ENCODE measurements at regions not wholly inside any gene's neighbourhood (a gene's known extent, or its start where the extent isn't known, plus 50 kb on each side); places are given as distances from the start of the nearest gene placed in this dataset.

DNA sequence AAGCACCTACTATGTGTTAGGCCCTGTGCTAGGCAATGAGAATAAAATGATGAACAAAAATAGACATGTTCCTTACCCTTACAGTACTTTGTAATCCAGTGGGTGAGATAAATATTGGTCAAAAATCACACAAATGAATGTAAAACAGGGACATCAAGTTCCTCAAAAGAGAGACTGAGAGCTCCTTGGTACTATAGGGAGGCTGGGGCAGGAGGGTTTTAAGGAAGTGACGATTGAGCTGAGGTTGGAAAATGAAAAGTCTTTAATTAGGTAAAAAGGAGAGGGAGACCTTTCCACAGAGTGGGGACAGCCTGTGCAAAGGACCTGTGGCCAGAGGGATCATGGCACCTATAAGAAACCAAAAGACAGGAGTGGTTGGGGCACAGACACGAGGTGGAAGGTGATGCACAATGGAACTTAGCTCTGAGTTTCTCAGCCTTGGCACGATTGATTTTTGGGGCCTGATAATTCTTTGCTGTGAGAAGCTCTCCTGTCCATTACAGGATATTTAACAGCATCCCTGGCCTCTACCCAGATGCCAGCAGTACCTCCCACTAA is 140.3 kb downstream of the CEP57L1 start (continued):
- TF ChIP-seq, protein P1, sequence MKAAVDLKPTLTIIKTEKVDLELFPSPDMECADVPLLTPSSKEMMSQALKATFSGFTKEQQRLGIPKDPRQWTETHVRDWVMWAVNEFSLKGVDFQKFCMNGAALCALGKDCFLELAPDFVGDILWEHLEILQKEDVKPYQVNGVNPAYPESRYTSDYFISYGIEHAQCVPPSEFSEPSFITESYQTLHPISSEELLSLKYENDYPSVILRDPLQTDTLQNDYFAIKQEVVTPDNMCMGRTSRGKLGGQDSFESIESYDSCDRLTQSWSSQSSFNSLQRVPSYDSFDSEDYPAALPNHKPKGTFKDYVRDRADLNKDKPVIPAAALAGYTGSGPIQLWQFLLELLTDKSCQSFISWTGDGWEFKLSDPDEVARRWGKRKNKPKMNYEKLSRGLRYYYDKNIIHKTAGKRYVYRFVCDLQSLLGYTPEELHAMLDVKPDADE (IDR thresholded peaks at IDR 0.05), result no peak
- TF ChIP-seq EZH2phosphoT487 (IDR thresholded peaks at IDR 0.05; ENCODE audit: unreplicated experiment), result no peak
- TF ChIP-seq, protein P2, sequence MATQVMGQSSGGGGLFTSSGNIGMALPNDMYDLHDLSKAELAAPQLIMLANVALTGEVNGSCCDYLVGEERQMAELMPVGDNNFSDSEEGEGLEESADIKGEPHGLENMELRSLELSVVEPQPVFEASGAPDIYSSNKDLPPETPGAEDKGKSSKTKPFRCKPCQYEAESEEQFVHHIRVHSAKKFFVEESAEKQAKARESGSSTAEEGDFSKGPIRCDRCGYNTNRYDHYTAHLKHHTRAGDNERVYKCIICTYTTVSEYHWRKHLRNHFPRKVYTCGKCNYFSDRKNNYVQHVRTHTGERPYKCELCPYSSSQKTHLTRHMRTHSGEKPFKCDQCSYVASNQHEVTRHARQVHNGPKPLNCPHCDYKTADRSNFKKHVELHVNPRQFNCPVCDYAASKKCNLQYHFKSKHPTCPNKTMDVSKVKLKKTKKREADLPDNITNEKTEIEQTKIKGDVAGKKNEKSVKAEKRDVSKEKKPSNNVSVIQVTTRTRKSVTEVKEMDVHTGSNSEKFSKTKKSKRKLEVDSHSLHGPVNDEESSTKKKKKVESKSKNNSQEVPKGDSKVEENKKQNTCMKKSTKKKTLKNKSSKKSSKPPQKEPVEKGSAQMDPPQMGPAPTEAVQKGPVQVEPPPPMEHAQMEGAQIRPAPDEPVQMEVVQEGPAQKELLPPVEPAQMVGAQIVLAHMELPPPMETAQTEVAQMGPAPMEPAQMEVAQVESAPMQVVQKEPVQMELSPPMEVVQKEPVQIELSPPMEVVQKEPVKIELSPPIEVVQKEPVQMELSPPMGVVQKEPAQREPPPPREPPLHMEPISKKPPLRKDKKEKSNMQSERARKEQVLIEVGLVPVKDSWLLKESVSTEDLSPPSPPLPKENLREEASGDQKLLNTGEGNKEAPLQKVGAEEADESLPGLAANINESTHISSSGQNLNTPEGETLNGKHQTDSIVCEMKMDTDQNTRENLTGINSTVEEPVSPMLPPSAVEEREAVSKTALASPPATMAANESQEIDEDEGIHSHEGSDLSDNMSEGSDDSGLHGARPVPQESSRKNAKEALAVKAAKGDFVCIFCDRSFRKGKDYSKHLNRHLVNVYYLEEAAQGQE (IDR thresholded peaks at IDR 0.05; ENCODE audit: unreplicated experiment), result no peak
- no peak for TF ChIP-seq EZH2 (IDR thresholded peaks at IDR 0.05; ENCODE audit: low read depth, unreplicated experiment)
- no peak for TF ChIP-seq ZNF114 (CRISPR knock-in tag; IDR thresholded peaks at IDR 0.05)
- TF ChIP-seq POLR2AphosphoS5 (IDR thresholded peaks at IDR 0.05; ENCODE audit: low read depth), result no peak

DNA sequence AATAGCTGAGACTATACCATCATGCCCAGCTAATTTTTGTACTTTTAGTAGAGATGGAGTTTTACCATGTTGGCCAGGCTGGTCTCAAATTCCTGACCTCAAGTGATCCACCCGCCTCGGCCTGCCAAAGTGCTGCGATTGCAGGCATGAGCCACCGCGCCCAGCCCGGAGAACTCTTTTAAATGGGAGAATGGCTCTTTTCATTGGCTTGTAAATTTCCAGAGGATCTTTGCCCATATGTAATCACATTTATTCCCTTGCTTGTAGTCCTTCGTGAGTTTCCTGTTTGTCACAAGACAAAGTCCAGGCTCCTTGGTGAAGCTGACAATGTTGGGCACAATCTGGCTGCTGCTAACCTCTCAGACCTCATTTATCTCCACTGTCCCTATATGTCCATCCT is 135.1 kb downstream of the CEP57L1 start:
- ATAC-seq (no peak), DNase-seq (ENCODE audit: low spot score) (no peak)
- Mint-ChIP-seq H3K9me3 (no peaks in the 10 kb centered on the region; the same call in 2 of the 3 replicates), H3K27me3 (ENCODE audit: insufficient read depth, low read depth, poor library complexity) (peaks cover under 1% of the 10 kb centered on the region), H3K36me3 (ENCODE audit: low read depth) (no peaks in the 10 kb centered on the region), H3K27ac (no peak overlapping the region), H3K4me3 (no peak overlapping the region), H3K4me1 (no peaks in the 10 kb centered on the region)
- Histone ChIP-seq H3K9me2 (ENCODE audit: insufficient read depth) (no peaks in the 10 kb centered on the region), H3K4me3 (no peak overlapping the region), H3K4me1 (ENCODE audit: insufficient read depth) (no peaks in the 10 kb centered on the region), H4K20me1 (replicated peaks; ENCODE audit: insufficient read depth) (no peaks in the 10 kb centered on the region), H3F3A (replicated peaks; ENCODE audit: low read depth) (no peaks in the 10 kb centered on the region), H2AFZ (0 out of 2 replicates have a peak overlapping the region, but pooled peaks have one; percentile 10), H3K79me2 (replicated peaks; ENCODE audit: insufficient read depth) (no peaks in the 10 kb centered on the region), H3K27me3 (ENCODE audit: insufficient read depth) (no peaks in the 10 kb centered on the region), H3K27ac (ENCODE audit: low read depth) (no peak overlapping the region), H3K36me3 (ENCODE audit: insufficient read depth) (no peaks in the 10 kb centered on the region), H3K4me2 (no peak overlapping the region)
- TF ChIP-seq EZH2phosphoT487 (IDR thresholded peaks at IDR 0.05; ENCODE audit: unreplicated experiment) (no peak), STAT1 (IDR thresholded peaks at IDR 0.05; ENCODE audit: unreplicated experiment) (no peak), ZNF114 (CRISPR knock-in tag; IDR thresholded peaks at IDR 0.05) (no peak), NANOG (IDR thresholded peaks at IDR 0.05; ENCODE audit: borderline replicate concordance) (no peak), JUNB (IDR thresholded peaks at IDR 0.05; ENCODE audit: unreplicated experiment) (no peak), ZNF331 (CRISPR knock-in tag; IDR thresholded peaks at IDR 0.05; ENCODE audit: low read depth) (no peak)
- TF ChIP-seq, protein P2 (IDR thresholded peaks at IDR 0.05; ENCODE audit: unreplicated experiment), result no peak
- TF ChIP-seq, protein P1 (IDR thresholded peaks at IDR 0.05), result no peak
